ENCODE measurements at regions not wholly inside any gene's neighbourhood (a gene's known extent, or its start where the extent isn't known, plus 50 kb on each side); places are given as distances from the start of the nearest gene placed in this dataset.

DNA sequence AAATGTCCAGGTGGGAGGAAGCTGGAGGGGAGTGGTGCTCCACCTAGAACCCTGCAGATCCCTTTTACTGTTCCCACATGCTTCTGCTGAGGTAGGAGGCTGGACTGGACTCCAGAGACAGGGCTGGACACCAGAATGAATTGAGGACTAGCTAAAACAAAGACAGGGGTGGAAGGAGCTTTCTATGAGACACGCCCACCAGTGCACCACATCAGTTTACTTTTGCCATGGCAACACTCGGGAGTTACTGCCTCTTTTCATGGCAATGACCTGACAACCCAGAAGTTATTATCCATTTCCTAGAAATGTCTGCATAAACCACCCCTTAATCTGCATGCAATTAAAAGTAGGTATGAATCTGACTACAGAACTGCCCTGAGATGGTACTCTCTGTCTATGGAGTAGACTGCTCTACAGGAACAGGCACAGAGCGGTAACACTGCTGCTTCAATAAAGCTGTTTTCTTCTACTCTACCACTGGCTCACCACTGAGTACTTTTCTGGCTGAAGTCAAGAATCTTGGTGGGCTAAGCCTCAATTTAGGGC lies 211.7 kb downstream of the TFAP2C start:
- no peak for DNase-seq

DNA sequence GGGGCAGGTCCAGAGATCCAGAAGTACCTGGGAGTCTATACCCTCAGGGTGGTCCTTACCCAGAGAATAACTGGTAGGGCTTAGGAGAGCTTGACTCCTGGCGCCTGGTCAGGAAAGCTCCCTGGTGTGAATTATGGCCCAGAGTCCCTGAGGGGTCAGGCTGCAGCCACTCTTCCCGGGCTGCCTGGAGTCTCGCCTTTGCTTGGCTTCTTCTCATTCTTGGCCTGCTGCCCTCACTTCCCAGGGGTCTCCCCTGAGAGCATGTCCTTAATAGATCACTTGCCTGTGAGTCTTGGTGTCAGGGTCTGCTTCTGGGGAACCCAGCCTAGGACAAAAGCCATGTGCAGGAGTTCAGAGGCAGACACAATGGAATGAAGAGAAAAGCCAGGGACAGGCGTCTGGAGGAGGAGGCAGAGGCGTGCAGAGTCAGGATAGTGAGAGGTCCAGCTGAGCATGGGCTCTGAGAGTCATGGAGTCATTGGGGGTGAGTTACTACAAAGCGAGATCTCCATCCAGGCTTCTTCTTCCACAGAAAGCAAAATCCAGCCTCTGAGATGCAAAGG lies 212.3 kb downstream of the TFAP2C start:
- DNase-seq, result no peak

DNA sequence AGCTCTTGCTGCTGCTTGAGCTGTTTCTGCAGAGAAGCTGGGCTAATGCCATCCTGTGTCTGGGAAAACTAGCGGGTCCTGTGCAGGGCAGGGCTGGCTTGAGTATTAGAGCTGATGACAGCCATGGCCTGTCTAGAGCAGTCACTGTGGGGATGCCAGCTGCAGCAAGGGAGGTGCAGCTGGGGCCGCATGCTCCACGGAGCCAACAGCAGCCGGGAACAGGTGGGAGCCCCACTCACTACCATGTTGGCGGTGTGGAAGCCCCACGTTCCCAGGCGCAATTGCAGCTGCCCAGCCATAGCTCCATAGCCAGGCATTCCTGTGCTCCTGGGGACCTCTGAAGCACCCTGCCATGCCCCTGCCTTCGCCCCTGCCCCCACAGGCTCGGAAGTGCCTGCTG lies 212.9 kb downstream of the TFAP2C start:
- no peak for DNase-seq

DNA sequence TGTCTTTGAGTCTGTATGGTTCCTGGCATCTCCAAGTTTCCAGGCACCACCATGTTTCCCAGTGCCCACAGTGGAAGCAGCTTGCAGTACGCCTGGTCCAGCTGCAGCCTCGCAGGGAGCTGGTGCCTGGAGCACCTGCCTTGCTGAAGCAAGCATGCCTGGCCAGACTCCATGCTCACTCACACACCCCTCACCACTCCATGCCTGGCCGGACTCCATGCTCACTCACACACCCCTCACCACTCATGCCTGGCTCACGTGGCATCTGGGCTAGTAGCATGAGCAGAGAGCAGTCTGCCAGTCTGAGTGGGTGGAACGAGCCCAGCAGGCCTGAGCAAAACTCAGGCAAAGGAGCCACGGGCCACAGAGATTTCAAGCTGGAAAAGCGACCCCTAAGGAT lies 214.3 kb downstream of the TFAP2C start:
- DNase-seq, result no peak

DNA sequence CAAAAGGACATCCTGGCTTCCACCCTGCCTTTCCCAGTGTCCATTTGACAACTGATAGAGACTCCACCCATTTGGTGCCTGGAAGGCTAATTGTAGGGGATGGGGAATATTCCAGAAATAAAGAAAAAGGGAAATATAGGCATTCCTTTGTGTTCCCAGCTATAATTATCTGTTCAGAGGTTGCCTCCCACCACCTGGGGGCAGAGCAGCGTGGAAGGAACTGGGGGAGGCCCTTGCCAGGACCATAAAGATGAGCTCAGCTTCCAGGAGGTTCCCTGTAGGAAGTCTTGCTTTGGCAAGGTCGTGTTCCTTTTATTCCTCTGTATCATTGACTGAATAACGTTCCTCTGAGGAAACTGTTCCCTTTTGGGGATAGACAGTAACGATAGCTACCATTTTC lies 214.7 kb downstream of the TFAP2C start:
- DNase-seq, result no peak

DNA sequence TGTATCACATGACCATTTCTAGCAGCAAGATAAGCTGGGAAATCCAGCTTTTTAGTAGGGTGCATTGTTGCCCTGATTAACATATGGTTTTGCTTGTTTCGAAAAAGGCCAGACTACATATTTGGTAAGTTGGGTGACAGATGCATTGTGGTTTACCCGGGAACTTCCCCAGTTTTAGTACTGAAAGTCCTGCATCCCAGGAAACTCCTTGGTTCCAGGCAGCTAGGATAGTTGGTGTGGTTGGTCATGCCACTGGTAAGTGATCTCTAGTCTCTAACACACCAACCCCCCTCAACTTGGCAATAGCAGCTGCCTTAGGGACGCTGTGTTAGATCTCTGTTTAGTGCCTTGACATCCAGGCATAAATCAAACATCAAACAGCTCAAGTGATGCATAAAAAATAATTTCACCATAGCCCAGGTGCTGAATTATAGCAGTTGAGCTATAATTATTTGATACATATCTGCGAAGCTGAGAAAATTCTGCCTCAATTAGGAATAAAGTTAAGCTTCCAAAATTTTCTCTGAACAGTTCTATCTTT lies 216.5 kb downstream of the TFAP2C start:
- no peak for DNase-seq

DNA sequence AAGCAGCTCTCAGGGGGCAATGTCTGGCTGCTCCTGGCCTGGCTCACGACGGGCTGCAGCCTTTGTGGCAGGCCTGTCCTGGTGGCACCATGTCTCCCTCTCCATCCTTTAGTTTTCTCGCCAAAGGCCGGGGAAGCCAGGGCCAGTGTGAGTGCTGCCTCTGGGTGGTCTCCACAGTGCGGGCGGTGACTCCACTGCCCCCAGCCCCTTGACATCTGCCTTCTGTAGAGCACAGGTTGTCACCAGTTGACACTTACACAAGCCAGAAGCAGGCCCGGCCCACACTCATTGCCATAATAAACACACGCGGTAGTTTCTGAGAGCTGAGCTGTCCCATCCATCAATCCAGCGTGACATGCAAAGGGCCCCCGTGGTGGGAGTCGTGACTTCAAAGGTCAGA lies 219.5 kb downstream of the TFAP2C start:
- no peak for DNase-seq

DNA sequence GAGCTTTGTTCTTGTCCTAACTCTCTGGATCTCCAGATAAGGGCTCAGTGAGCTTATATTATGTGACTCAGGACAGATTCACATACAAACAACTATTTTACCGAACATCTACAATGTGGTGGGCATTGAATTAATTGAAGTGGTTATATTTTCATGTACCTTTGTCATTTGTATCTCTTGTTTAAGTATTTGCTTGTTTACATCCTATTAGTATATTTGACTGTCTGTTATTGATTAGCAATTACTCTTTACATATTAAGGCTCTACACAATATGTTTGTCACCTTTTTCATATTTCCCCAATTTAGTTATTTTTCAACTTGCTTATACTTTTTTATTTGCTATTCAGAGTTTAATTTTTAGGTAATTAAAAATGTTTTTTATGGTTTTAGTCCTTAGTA lies 222.4 kb downstream of the TFAP2C start:
- no peak for DNase-seq

DNA sequence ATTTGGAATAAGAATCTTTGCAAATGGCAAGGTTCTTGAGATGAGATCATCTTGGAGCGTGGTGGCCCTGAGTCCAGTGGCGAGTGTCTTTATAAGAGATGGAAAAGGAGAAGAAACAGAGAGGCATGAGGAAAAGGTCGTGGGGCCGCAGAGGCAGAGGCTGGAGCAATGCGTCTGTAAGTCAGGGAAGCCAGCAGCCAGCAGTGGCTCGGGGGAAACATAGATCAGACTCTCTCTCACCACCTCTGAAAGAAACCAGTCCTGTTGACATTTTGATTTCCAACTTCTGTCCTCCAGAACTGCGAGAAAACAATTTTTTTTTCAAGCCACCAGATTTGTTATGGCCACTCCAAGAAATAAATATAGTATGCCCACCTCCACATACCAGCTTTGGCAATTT lies 226.6 kb downstream of the TFAP2C start:
- DNase-seq, result no peak

DNA sequence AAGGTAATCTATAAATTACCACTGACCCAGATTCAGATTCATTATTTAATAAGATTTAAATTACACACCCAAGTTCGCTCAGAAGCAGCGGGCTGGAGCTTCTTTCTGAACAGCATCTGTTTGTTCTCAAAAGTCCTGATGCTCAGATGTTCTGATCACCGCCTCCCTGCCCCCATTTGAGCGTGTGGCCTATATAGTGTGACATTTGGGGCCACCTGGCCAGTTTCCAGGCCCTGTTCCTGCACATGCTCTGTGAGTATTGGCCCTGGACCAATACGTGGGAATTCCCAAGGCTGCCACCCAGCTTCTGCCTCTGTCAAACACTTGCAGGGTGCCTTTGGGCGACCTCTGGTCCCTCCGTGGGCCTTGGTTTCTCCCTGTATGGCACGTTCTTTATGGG lies 228.8 kb downstream of the TFAP2C start:
- no peak for DNase-seq

DNA sequence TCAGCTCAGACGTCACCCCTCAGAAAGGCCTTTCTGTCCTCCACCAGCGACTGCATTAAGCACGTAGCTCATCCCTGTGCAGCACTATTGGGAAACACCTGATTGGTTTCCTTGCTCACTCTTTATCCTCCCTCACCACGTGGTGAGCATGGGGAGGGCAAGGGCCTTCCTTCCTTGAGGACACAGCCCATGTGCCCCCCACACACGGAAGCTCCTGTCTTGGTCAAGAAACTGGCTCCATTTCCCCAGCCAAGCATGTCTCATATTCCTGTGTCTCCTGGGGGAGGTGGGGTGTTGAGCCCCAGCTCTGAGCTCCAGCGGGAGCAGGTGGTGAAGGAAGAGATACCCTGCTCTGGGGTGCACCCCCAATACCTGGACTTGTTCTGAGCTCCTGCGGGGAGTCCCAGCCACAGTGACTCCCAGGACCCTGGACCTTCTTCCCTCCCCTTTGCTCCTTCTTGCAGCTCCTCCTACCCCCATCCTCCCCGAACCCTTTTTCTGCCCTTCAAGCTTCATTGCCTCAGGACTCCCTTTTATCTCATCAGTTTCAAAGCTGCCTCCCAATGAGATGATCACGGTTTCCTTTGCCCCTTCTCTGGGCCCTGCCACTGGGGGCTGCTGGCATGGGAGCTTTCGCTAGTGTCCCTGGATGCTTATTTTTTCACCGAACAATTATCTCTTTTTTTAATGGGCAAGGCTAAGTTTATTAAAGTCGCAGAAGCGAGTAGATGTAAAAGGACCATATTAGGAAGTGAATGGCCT lies 230.1 kb downstream of the TFAP2C start:
- DNase-seq, result no peak

DNA sequence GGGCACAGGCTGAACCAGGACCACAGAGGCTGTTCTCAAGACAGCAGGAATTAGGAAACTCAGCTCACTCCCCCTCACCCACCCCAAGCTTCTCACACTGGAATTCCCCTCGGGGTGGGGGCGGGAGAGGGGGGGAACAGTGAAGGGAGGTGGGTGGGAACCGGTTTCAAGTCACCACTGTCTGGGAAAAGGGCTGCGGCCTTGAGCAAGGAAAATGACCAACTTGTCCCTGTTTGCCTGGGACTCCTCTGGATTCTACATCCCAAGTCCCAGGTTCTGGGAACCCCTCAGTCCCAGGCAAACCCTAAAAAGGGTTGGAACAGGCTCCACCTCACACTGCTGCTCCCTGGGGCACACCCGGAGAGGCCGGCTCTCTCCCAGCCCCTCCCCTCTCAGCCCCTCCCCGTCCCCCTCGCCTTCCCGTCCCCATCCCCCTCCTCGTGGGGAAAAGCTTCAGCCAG lies 230.7 kb downstream of the TFAP2C start:
- no peak for DNase-seq

DNA sequence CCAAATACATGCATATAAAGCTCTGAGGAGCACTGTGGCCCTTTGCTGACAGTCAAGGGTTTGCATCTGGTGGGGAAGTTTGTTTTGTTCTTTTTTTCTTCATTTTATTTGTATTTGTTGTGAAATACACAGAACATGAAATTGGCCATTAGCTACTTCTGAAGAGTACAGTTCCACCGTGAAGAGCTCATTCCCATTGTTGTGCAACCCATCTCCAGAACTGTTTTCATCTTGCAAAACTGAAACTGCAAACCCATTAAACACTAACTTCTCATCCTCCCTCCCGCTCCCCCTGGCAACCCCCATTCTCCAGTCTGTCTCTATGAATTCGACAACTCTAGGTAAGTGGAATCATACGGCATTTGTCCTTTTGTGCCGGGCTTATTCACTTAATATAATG lies 231.3 kb downstream of the TFAP2C start:
- no peak for DNase-seq

DNA sequence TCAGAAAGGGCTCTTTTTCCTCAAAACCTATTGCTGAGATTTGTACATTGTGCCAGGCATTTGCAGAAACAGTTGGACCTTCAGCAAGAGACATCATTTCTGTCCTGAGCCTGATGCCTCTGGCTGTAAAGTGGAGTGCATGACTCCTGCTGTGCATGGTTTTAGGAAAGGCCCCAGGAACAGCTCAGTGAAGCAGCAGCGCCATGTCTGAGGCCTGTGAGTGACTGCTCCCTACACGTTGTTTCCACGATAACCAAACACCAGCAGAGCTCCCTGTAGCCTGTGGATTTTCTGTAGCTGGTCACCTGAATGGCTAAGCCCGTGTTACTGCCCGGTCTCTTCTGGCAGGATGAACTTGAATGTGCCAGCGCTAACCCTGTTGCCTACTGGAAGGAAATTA lies 232.5 kb downstream of the TFAP2C start:
- no peak for DNase-seq

DNA sequence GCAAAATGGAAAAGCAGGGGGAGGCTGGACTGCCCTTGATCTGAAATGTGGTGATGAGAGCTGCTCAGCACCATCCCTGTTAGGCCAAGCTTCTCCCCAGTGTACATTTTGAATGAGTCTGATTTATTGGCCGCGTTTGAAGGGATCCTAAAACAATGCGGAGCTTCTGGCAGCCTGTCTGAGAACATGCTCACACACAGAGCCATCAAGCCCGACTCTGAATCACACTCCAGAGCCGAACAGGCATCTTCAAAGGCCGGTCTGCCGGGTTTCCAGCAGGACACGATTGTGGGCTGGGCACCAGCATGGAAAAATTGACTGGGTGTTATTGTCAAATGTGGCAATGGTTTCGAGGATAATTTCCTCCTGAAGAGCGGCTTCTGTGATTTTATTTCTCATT lies 235.9 kb downstream of the TFAP2C start:
- DNase-seq, result no peak

DNA sequence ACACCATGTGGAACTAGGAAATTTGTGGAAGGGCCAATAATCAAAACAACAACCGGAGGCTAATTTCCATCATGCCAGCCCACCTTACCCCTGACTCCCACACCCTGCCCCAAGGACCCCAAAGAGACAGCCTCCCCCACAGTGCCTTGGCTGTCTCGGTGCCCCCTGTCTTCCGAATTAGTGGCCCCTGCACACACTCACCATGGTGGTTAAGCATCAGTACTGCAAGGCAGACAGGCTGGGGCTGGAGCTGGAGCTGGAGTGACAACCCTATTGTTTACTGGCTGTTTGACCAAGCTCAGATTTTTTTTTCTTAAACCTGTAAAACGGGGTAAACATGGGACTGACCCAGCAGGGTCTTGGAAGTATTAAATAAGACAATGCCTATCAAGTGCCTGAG lies 238.0 kb downstream of the TFAP2C start:
- DNase-seq, result no peak

DNA sequence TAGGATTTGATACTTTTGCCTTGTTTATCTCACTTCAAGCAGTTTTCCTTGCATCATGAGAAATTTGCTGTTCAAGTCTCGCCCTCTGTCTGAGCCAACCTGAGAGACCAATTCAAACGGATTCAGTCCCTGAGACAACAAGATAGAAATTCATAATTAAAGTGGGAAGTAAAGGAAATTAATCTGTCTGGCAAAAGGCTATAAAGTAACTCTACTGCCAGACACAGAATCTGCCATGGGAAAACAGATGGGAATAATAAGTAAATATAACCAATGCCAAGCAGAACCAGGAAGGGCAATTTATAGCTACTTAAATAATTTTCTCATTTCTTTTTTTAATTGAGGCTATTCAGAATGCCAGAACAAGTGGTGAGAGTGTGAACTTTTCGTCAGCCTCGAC lies 239.6 kb downstream of the TFAP2C start:
- no peak for DNase-seq

DNA sequence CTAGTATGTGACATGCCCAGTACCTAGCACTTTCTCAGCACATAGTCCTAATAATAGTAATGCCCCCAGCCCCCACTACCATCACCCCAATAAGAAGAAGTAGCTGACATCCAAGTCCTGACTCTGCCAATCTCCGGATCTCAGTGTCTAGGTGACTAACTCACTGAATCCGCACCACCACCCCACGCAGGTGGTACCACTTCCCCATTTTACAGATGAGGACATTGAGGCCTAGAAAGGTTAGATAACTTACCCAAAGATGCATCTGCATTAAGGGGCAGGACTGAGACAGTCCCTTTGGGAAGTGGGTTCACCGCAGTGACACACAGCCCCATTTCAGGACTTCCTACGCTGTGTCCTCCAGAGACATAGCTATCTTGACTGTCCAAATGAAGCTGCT lies 241.2 kb downstream of the TFAP2C start:
- no peak for DNase-seq

DNA sequence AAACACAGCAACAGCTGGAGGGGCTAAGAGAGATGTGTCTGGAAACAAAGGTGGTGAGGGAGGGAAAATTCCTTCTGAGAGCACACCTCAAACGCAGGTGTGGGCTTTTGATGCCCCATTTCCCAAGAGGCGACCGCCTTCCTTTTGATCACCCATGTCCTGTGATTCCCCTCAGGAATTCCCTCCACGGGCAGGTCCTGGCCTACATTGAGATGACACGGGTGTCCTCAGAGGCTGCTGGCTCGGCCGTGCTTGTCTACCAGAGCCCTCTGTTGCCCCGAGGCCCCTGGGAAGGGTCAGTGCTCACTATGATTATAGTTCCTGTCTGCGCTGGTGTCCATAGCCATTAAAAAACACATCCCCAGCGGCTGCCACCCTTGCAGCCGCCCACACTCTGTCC lies 242.6 kb downstream of the TFAP2C start:
- DNase-seq, result no peak

DNA sequence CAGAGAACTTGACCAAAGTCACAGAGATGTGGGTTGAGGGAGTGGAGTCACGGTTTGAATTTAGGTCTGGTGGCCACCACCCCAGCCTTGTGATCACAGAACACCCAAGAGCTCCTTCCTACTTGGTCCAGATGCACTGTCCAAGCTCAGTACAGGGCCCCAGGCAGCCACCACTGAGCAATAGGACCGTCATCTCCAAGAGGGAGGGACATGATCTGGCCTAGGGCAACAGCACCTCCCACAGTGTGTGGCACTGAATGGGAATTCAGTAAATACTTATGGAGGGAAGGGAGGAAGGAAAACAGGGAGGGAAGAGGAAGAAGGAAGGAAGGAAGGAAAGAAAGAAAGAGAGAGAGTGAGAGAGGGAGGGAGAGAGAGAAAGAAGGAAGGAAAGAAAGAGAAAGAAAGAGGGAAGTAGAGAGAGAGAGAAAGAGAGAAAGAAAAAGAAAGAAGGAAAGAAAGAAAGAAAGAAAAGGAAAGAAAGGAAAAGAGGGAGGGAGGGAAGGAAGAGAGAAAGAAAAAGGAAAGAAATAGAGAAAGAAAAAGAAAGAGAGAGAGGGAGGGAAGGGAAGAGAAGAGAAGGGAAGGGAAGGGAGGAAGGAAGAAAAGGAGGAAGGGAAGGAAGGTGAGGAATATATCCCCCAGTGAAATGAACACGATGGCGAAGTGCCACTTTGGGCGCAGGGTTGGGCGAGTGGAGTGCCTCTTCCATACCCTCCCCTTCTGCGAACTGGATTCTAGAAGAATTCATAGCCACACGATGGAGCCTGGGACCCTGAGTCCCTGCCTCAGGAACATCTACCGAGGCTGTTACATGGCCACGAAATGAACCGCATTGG lies 243.7 kb downstream of the TFAP2C start:
- no peak for DNase-seq

DNA sequence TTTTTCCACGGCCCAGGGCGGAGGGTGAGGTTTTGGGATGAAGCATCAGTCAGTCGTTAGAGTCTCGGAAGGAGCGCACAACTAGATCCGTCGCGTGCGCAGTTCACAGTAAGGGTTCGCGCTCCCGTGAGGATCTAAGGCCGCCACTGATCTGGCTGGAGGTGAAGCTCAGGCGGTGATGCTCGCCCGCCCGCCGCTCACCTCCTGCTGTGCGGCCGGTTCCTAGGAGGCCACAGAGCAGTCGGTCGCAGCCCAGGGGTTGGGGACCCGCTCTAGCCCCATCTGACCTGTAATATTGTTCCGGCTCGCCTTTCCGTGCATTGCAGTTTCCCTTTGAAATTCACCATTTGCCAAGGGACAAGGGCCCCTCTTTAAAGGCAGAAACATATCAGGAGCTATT lies 244.7 kb downstream of the TFAP2C start:
- DNase-seq, result no peak

DNA sequence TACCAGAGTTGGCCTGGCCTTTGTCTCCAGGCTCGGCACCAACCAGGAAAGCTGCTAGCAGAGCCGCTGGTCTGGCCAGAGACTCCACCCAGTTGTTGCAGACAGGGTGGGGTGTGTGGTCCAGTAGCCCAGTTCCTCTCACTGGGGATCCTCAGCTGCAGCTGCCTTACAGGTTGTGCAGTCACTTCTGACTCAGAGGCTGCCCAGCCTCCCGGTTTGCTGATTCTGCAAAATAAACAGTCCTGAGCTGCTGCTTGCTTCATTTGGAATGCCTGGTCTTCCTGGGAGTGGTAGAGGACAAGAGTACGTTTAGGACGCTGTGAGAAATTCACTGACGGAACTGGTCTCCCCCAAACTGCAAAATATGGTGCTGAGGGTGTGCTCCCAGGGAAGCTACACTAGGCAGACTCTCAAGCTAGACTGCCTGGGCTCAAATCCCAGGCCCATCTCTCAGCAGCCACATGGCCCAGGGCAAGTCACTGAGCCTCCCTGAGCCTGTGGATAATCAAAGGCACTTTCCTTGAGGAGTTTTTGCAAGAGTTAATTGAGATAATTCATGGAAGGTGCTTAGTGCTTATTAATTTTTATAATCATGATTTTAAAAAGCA lies 246.1 kb downstream of the TFAP2C start:
- no peak for DNase-seq

DNA sequence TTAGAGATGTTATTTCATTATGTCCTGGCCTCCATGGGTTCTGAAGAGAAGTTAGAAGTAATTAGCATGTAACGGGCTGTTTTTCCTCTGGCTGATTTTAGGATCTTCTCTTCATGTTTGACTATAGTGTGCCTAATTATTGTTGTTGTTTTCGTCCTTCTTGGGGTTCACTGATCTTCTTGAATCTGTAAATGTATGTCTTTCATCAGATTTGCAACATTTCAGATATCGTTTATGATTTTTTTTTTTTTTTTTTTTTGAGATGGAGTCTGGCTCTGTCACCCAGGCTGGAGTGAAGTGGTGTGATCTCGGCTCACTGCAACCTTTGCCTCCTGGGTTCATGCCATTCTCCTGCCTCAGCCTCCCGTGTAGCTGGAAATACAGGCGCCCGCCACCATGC lies 246.7 kb downstream of the TFAP2C start:
- DNase-seq, result no peak
